Loucy (cell line): ENCODE measurements at regions not wholly inside any gene's neighbourhood (a gene's known extent, or its start where the extent isn't known, plus 50 kb on each side); places are given as distances from the start of the nearest gene placed in this dataset.

Experiments
- CTCF ChIP-seq: fragments of 200-600 bp; sonication (generic); conservative IDR thresholded peaks from 2 replicates; pipeline ENCODE4 v1.5.1; 2014; ENCODE audit warnings: mild to moderate bottlenecking, antibody characterized with exemption, low read length
- EZH2phosphoT487 ChIP-seq: fragments of 200-600 bp; IDR thresholded peaks from 2 replicates; pipeline ENCODE4 v1.6.1; 2018; ENCODE audit warnings: antibody characterized with exemption, mild to moderate bottlenecking, moderate library complexity, borderline replicate concordance

DNA sequence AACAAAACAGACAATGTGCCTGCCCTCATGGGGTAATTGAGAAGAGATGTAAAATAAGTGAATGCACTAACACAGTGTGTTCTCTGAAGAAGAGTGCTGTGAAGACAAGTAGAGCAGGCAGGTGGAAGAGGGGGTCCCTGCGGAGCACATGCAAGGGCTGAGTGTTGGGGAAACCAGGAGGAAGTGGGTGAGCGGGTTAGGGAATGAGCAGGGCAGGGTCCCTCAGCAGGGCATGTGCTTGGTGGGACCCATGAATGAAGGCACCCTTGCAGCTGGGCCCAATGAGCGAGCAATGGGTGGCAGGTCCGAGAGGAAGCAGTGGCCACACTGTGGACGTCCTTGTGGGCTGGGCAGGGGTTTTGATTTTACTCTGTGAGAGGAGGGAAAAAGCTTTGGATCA, 376.6 kb upstream of the COBL start:
- TF ChIP-seq CTCF (no peak), EZH2phosphoT487 (no peak)
